HS-5 (cell line): ENCODE measurements at regions not wholly inside any gene's neighbourhood (a gene's known extent, or its start where the extent isn't known, plus 50 kb on each side); places are given as distances from the start of the nearest gene placed in this dataset.

Source experiments
- DNase-seq: peaks from one replicate; pipeline ENCODE4 v3.0.0-alpha.2; 2012; ENCODE audit warnings: low read depth

DNA sequence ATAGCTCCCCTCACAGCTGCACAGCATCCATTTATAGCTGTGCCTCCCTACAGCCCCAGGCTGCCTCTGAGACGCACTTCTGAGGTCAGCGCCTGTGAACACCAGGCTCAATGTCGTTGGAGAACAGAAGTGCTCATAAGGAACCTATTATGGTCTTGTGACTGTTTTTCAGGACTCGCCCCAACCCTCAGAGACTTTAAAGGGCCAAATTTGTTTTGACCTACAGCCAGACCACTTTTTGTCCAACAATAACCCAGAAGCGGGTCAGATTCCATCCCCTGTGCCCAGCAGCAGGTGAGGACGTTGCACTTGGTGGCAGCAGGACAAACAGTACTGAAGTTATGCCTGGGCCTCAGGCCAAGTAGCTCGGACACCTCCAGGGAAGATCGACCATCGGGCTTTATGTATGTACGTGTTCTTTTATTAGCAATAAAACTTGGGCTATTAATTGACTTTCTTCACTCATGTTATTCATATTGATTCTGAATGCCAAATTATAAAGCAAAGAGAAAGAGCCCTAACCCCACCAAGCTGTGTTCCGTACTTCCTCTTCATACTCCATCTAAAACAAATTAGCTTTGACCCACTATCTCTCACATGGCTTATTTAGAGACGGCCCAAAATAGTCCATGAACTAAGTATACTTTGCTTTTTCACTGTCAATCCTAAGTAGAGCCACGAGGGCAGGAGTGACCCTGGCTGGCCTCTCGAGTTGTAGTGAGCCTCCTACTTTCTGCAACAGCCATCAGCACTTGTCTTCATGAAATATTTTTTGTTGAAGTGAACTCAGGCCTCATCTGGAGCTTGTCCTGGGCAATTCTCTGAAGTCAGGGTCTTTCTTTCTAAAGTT, 92.3 kb upstream of the PAX6 start:
- DNase-seq: no peak

DNA sequence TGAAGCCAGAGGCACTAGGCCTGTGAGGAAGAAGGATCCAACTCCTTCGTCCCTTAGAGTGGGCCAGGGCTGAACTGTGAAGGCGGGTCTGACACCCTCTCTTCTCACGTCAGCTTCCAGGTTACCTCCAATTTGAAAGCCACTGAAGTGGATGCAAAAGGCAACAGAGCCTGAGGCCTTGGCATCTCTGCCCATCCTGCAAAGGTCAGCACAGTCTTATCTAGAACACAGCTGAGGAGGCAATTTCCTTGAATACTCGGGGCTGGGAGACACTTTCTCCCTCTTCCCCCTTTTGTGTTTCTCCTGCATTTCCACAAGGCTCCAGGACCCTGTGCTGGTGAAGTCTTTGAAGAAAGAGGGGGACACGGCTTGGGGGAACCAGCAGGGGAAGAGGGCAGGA, 91.6 kb upstream of the PAX6 start:
- no peak for DNase-seq

DNA sequence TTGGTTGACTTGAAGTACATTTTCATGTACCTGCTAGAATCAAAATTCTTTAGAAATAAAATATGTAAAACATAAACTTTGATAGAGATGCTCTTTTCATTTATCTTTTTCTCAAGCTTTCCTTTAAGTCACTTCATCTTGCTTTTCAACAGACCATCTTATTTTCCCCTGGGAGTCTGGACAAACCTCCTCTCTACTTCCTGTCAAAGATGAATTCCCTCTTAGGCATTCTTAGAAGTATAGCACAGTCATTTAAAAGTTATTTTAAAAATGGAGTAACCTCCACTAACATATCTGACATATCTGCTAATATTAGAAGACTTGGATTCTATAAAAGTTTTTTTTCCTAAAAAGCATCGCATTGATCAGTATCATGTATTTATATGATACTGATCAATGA, 84.8 kb upstream of the PAX6 start:
- DNase-seq: peak; percentile 36

DNA sequence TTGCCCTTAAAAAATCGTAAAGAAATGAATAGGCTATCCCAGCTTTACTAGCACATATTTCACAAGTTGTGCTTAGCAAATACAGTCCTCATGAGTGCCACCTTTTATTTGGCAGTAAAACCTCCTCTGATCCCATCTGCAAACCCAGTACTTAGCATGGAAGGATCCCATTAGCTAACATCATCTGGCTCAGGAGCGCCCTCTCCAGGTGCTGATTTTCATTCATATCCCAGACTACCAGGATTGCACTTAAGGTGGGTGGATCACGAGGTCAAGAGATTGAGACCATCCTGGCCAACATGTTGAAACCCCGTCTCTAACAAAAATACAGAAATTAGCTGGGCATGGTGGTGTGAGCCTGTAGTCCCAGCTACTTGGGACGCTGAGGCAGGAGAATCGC, 76.1 kb upstream of the PAX6 start:
- no peak for DNase-seq

DNA sequence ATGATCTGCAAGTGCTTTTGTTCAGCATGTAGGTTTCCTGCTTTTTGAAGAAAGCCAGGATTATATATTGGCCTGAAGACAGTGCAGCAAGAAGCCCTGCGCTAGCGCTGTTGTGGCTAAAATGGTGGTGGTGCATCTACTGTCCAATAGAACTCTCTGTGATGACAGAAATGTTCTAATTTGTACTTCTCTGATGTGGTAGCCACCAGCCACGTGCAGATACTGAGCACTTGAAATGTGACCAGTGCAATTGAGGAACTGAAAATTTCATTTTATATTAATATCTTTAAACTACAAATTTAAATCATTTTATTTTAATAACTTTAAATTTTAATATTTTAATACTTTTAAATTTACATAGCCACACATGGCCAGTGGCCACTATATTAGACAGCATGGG, 73.0 kb upstream of the PAX6 start:
- DNase-seq: no peak

DNA sequence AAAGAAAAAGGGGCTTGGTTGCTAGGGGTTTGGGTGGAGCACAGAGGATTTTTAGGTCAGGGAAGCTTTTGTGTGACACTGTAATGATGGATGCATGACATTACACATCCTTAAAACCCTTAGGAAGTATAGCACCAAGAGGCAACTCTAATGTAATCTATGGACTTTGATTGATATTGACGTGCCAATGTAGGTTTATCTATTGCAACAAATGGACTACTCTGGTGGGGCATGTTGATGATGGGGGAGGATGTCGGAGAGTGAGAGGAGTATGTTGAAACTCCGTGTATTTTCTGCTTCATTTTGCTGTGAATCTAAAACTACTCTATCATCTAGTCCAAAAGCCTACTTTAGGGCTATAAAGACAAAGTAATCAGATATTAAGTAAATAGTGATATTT, 72.3 kb upstream of the PAX6 start:
- no peak for DNase-seq

DNA sequence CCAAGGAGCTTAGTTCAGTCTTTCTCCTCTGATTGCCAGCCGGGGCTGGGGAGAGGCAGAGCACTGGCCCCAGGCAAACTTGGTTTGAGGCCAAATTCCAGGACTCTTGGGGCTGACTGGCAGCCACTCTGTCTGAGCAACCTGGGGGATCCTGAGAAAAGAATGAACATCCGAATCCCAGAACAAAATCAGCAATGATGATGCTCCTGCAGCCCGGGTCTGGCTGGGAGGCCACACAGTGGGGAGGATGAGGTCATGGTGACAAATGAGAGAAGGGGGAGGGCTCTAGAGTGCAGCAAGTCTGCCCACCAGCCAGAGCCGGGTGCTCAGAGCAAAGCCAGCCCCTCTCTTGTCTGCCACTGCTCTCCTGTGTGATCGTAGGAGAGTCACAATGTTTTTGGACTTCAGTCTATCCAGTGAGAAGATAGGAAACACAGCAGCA, 71.8 kb upstream of the PAX6 start:
- no peak for DNase-seq

DNA sequence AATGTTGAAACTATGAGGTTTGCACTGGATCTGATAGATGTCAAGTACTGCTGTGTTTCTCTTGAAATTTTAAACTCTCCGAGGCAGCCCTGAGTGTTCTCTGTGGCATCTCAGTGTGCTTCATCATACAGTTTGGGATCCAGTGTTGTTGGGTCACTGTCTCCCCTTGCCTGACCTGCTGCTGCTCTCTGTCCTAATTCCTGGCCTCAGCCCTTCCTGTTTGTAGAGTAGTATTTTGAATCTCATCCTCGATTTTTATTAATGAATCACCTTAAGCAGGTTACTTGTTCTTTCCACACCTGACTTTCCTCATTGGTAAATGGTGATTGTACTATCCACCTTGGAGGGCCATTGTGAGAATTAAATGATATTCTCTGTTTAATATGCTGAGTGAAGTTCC, 70.7 kb upstream of the PAX6 start:
- DNase-seq: no peak

DNA sequence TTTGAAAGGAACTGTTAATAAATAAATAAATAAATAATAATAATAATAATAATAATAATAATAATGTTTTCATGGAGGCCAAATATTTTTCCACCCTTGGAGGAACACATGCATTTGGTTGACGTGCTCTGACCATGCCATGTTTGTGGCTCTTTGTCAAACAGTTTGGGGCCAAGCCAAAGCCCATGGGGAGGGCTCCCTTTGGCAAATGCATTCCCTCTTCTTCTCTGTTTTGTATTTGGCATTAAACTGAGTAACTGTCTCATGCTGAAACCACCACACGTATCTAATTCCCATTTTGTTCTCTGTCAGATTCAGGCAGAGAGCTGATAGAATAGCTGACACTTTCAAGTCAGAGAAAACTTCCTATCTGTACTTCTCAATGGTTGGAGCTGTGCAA, 68.6 kb upstream of the PAX6 start:
- DNase-seq: no peak

DNA sequence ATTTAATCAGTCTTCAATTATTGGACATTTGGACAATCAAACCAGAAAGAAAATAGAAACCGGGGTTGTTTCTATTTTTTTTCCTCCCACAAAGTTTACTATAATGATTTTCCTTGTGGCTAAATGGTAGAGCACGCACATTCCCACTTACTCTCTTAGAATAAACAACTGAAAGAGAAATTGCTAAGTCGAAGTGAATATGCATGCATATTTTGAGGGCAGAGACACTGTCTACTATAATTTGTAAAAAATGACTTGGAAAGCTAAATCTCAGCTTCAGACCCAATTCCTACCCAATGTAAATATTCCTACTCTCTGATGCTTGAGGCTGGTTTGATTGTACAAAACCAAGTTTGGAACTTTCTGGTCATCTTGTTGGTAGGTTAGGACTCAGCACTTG, 66.7 kb upstream of the PAX6 start:
- DNase-seq: no peak

DNA sequence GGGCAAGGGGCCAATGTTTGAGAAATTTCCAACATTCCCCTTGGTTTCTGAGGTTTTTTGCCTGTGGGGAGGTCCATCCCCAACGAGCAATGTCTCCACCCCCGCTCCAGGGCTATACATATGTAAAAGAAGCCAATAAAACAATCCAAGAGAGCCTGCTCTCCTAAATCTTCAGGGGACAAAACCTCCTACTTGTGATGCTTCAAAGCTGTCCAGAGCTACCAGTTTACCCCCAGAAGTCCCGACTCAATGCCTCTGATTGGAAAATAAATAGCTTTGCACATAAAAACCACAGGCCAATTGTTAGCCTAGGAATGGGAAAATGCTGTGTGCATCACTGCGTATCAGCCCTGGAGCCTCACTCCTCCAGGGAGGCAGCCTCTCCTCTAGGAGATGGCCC, 66.0 kb upstream of the PAX6 start:
- no peak for DNase-seq

DNA sequence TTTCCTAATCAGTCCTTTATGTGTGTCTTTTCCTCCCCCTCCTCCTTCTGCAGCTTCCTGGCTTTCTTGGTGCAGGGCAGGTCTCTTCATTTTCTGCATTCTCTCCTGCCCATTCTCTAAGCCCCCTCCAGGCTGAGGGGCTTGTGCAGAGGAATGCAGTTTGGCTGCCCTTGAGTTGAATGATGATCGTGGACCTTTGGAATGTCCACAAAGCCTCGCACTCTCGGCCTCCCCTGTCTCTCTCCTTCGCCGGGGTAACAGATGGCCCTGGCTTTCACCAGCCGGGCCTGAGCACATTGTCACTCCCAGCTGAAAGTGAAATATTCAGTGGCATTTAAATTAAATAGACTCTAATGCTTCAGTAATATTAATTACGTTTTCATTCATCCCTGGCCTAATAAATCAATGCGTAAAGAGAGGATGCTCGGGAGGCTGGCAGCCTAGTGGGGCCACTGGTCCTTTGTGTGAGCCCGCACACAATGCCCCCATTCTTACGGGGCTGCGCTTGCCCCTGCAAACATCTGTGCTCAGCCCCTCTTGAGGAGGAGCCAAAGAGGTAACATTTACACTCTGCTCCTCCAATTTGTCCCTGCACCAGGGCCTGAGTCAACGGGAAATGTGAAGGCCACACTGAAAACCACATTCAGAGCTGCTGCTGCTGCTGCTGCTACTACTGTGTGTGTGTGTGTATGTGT, 64.9 kb upstream of the PAX6 start:
- no peak for DNase-seq

DNA sequence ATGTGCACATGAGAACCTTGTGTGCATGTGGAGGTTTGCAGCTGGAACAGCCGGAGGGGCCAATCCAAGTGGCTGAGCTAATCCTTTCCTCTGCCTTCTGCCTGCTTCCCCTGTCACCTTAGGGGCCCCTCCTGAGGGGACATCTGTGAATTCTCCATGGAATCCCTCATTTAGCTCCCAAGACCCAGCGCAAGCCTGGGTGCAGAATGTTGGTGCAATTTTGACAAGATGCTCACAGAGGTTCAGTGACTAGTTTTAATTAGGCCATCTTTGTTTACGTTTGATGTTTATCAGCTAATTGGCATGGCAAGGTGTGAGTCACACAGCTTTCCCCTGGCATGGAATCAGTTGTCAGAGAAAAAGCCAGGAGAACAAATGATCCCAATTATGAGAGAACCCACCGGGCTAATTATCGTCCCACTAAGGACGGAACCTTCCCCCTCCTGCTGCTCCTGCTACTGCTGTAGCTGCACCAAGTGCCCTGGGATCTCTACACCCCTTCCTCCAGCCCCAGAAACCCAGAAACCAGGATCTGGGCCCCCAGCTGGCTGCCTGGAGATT, 63.6 kb upstream of the PAX6 start:
- no peak for DNase-seq

DNA sequence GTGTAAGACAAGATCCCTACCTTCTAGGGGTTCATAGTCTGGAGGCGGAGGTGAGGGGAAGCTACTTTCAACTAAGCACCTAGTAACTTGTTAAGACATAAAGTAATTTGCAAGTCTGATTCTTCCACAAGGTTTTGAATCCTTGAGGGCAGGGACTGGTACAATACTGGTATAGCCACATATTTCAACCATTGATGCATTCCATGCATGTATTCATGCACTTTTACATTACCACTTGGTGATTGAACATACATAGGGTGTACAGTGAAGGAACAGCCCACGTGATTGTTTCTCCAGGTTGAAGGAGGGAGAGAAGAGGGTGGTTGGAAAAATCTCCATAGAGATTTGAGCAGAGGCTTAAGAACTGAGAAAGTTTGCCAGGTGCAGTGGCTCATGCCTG, 62.0 kb upstream of the PAX6 start:
- DNase-seq: no peak

DNA sequence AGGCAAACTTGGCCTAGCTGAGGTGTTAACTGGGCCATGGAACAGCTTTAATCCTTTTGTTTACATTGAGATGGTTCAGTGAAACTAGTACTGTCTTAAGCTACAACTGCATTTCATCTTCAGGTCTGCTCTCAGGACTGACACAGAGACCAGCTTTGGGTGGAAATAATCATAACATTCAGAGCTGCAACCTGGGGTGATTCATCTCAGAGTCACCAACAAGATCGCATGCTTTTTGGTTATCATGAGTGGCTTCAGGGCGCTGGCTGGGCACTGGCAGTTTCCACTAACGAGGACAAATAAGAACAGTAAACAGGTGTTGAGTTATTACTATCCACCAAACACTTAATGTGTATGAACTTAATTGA, 60.9 kb upstream of the PAX6 start:
- DNase-seq: no peak

DNA sequence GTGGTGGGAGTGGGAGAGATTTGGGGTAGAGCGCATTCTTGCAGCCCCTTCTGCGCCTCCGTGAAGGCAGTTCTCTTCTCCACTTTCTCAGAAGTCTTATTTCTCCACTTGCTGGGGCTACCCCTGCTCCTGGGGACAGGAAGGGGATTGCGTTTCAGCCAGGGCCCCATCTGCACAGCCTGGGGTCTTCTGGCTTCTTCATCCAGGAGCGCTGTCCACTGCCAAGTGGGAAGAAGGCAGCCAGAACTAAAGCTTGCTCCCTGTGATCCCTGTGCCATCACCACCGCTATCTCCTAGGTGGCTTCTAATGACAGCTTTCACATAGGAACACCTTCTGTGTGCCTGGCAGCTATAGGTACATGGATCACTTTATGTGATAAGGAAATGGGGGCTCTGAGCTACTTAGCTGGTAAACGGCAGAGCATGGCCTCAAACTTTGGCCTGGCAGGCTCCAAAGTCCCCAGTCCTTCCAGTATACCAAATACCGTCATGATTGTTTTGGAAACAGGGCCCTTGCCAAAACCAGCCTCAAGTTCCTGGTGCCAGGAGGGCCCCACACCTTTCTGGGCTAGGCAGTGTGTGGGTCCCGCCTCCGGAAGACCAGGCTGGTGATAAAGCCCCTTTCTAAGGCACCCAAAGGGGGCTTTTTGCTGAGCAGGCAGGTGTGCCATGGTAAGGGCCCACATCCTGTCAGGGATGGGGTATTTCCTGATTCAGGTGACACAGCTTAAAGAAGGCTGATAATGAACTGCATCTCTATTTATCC, 60.4 kb upstream of the PAX6 start:
- DNase-seq: no peak

DNA sequence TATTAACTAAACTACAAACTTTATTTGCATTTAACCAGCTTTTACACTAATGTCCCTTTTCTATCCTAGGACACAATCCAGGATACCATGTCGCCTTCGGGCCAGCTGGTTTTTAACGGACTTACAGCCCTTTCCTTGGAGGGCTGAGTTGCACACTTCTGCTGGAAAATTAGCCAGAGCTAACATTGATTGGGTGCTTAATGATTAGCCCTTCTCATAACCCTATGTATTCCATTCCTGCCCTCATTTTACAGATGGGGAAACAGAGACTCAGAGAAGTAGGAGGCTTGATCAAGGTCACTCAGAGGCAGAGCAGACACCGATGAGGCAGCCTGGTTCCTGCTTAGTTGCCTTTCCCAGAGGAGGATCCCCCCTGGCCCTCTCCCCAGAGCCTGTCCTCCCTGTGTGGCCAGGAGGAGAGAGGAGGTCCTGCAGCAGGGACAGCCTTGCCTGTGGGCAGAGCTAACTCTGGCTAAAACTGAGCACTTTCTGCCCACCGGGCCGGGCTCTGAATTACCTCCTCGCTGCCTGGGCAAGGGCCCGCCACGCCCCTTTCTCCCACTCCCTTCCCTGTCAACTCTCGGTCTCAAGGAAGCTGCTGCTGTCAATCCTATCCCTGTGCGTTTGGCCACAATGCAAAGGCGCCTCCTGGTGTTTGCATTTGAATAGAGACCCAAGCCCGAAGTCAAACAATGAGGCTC, 59.6 kb upstream of the PAX6 start:
- no peak for DNase-seq

DNA sequence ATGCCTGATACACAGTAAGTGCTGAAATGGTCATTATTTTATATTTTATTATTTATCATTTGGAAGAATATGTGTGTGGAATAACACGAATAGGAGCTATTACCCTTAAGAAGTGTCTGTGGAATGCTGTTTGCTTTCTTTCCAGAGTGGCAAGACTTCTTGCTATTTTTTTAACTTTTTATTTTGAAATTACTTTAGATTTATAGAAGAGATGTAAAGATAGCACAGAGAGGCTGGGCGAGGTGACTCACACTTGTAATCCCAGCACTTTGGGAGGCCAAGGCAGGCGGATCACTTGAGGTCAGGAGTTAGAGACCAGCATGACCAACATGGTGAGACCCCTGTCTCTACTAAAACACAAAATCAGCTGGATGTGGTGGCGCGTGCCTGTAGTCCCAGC, 58.9 kb upstream of the PAX6 start:
- no peak for DNase-seq

DNA sequence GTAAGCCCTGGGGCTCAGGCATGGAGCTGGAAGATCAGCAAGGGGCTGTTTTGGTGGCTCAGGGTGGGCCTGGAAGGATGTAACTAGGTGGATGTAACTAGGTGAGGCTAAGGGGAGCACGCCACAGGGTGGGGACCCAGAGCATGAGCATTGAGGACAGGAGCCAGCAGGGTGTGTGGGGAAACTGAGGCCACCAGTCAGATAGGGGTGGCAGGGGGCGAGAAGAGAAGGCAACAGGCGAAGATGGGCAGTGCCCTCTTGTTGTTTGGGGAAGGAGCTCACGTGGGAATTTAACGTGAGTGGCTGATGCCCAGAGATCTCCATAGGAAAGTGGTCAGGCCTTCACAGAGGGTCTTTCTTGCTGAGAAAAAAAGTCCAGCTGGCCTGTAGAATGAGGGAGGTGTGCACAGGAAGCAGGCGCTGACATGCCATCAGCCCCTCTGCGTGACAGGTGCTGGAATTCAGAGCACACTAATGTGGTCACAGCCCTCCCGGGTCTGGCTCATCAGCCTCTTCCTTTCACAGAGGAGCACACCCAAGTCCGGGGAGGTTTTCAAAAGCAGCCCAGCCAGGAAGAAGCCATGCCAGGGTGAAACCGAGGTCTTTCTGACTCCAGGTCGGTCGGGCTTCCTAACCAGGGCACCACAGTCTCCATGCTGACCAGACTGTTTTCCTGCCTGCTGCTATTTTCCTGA, 54.6 kb upstream of the PAX6 start:
- DNase-seq: no peak

DNA sequence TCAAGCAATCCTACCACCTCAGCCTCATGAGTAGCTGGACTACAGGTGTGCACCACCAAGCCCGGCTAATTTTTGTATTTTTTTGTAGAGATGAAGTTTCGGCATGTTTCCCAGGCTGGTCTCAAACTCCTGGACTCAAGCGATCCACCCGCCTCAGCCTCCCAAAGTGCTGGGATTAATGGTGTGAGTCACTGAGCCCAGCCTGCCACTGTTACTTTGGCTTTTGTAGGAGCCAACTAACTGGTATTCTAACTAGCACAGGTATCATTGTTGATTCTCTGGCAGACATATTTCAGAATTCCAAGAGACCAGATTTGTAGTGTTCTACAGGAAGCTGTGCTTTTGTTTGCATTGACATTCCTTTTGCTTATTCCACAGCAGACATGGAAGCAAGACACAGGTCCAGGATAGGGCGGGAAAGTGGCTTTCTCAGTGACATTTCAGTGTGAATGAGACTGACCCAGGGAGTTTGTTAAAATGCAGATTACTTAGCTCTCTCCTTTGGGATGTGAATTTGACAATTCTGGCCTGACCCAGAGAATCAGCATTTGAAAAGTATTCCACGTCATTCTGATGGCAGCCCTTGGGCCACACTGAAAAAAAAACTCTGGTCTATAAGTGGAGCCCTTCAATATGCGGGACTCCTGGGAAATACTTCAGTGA, 52.2 kb upstream of the PAX6 start:
- DNase-seq: no peak

DNA sequence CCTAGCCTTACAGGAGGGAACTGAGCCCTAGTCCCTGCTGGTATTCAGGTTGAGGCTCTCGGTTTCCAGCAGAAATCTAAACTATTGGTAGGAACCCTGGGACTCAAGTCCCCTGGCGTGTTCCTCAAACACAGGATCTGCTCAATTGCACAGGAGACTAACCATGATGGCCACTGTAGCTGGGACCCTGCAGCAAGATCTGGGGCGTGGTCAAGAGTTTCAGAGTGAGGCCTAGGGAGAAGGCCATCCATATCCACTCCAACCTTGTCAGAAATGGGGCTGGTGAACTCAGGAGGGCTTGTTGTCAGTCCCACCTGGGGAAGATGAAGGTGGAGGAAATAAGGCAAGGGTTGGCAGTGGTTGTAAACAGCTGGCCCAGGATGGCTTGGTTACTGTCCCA, 49.9 kb upstream of the PAX6 start:
- DNase-seq: no peak
